PFSK-1 (cell line): ENCODE measurements at regions not wholly inside any gene's neighbourhood (a gene's known extent, or its start where the extent isn't known, plus 50 kb on each side); places are given as distances from the start of the nearest gene placed in this dataset.

Experiments
- FOXP2 ChIP-seq: optimal IDR thresholded peaks from 2 replicates; pipeline ENCODE3; 2011; ENCODE audit warnings: borderline replicate concordance, control low read depth, inconsistent platforms; ENCODE audit not compliant: insufficient read depth; ENCODE audit errors: extremely low read length, extremely low read depth
- POLR2AphosphoS5 ChIP-seq: IDR thresholded peaks from 2 replicates; pipeline ENCODE4 v1.6.1; 2012; ENCODE audit warnings: low read depth, mild to moderate bottlenecking, control low read depth, low read length, moderate library complexity
- REST ChIP-seq, 2 experiments: IDR thresholded peaks; 2 replicates each; pipeline versions ENCODE4 v1.6.1 to v1.8.0; 2011 to 2012; ENCODE audit warnings: low read depth in 2 of 2, low read length in 2 of 2, control low read depth in 1 of 2, inconsistent platforms in 1 of 2, mild to moderate bottlenecking in 1 of 2, moderate library complexity in 1 of 2; ENCODE audit not compliant: insufficient read depth in 1 of 2
- SIN3A ChIP-seq: IDR thresholded peaks from 2 replicates; pipeline ENCODE4 v1.6.1; 2012; ENCODE audit warnings: mild to moderate bottlenecking, low read length, moderate library complexity, borderline replicate concordance; ENCODE audit not compliant: insufficient read depth
- TAF1 ChIP-seq: IDR thresholded peaks from 2 replicates; pipeline ENCODE4 v1.6.1; 2012; ENCODE audit warnings: low read length, control low read depth, borderline replicate concordance; ENCODE audit not compliant: insufficient read depth

- no peak for TF ChIP-seq REST (IDR thresholded peaks at IDR 0.05; ENCODE audit: insufficient read depth in 1 of 2, low read depth in 2 of 2, low read length in 2 of 2)
- TF ChIP-seq TAF1, result no peak
- TF ChIP-seq SIN3A, result no peak
- no peak for TF ChIP-seq FOXP2
- TF ChIP-seq POLR2AphosphoS5, result no peak
These were observed 247.2 kb upstream of the CSF3R start for GRCh38 chr1:36729716-36730510.

- TF ChIP-seq SIN3A, result no peak
- no peak for TF ChIP-seq TAF1
- TF ChIP-seq REST (IDR thresholded peaks at IDR 0.05; ENCODE audit: insufficient read depth in 1 of 2, low read depth in 2 of 2, low read length in 2 of 2), result no peak
These were observed 246.6 kb upstream of the CSF3R start for GRCh38 chr1:36729289-36729688.

- TF ChIP-seq TAF1 (no peak), REST (IDR thresholded peaks at IDR 0.05; ENCODE audit: insufficient read depth in 1 of 2, low read depth in 2 of 2, low read length in 2 of 2) (no peak), FOXP2 (no peak), POLR2AphosphoS5 (no peak), SIN3A (no peak)
These were observed 246.1 kb upstream of the CSF3R start for GRCh38 chr1:36728846-36729245.

- TF ChIP-seq POLR2AphosphoS5, result no peak
- no peak for TF ChIP-seq REST (IDR thresholded peaks at IDR 0.05; ENCODE audit: insufficient read depth in 1 of 2, low read depth in 2 of 2, low read length in 2 of 2)
- TF ChIP-seq TAF1, result no peak
- no peak for TF ChIP-seq SIN3A
- no peak for TF ChIP-seq FOXP2
These were observed 245.3 kb upstream of the CSF3R start for GRCh38 chr1:36728051-36728450.
